Sigmoid colon (tissue), 4 donors: ENCODE measurements at regions not wholly inside any gene's neighbourhood (a gene's known extent, or its start where the extent isn't known, plus 50 kb on each side); places are given as distances from the start of the nearest gene placed in this dataset.

ENCODE experiments used
- POLR2A ChIP-seq, 2 donors: fragments of 450-650 bp; IDR thresholded peaks; one replicate each; pipeline ENCODE4 v1.6.1; 2016; ENCODE audit warnings: antibody characterized with exemption in 2 of 2, mild to moderate bottlenecking in 2 of 2, moderate library complexity in 2 of 2
- POLR2AphosphoS5 ChIP-seq, 4 donors: sonication (generic); formaldehyde crosslinking; IDR thresholded peaks; one replicate each; pipeline ENCODE4 v1.6.1; 2017; ENCODE audit warnings: antibody characterized with exemption in 4 of 4
- TF ChIP-seq, protein P1 (sequence below), 4 experiments: fragments of 450-650 bp in 3 of 4; fragments of 200-600 bp in 1 of 4; IDR thresholded peaks; one replicate each; pipeline ENCODE4 v1.5.1; 2016 to 2019; ENCODE audit warnings: antibody characterized with exemption in 4 of 4, mild to moderate bottlenecking in 3 of 4, moderate library complexity in 2 of 4

DNA sequence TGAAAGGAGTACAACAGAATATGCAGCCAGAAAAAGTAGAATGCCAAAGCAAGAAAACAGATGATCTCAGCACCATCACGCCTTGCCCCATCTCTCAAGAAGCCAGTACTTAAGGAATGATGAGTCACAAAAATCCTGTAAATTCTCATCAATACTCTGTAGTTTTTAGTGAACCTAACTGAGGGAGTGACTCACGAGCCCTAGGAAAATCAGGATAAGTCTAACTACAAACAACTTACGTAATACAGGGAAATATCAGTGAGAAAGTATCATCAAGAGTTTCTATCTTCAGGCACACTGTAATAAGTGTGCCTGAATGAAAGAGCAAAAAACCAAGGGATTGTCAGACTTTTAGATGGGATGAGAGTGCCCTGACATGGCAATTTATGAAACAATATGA is 644.4 kb downstream of the STPG2 start:
- TF ChIP-seq, protein P1, sequence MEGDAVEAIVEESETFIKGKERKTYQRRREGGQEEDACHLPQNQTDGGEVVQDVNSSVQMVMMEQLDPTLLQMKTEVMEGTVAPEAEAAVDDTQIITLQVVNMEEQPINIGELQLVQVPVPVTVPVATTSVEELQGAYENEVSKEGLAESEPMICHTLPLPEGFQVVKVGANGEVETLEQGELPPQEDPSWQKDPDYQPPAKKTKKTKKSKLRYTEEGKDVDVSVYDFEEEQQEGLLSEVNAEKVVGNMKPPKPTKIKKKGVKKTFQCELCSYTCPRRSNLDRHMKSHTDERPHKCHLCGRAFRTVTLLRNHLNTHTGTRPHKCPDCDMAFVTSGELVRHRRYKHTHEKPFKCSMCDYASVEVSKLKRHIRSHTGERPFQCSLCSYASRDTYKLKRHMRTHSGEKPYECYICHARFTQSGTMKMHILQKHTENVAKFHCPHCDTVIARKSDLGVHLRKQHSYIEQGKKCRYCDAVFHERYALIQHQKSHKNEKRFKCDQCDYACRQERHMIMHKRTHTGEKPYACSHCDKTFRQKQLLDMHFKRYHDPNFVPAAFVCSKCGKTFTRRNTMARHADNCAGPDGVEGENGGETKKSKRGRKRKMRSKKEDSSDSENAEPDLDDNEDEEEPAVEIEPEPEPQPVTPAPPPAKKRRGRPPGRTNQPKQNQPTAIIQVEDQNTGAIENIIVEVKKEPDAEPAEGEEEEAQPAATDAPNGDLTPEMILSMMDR (IDR thresholded peaks at IDR 0.05) = no peak
- TF ChIP-seq POLR2A (IDR thresholded peaks at IDR 0.05) (no peak), POLR2AphosphoS5 (IDR thresholded peaks at IDR 0.05) (no peak)
